OCI-LY7 (cell line): ENCODE measurements at regions not wholly inside any gene's neighbourhood (a gene's known extent, or its start where the extent isn't known, plus 50 kb on each side); places are given as distances from the start of the nearest gene placed in this dataset.

Experiments used
- EZH2phosphoT487 ChIP-seq: fragments of 200-600 bp; sonication (generic); IDR thresholded peaks from 2 replicates; pipeline ENCODE4 v1.6.1; 2018; ENCODE audit warnings: low read depth, borderline replicate concordance, mild to moderate bottlenecking, mixed run types, antibody characterized with exemption, low read length, moderate library complexity, mixed read lengths
- TF ChIP-seq, protein P1 (sequence below): fragments of 200-600 bp; sonication (generic); conservative IDR thresholded peaks from 2 replicates; pipeline ENCODE4 v1.5.1; 2014; ENCODE audit warnings: mild to moderate bottlenecking, antibody characterized with exemption, low read length, moderate library complexity, mixed read lengths

- TF ChIP-seq, protein P1, sequence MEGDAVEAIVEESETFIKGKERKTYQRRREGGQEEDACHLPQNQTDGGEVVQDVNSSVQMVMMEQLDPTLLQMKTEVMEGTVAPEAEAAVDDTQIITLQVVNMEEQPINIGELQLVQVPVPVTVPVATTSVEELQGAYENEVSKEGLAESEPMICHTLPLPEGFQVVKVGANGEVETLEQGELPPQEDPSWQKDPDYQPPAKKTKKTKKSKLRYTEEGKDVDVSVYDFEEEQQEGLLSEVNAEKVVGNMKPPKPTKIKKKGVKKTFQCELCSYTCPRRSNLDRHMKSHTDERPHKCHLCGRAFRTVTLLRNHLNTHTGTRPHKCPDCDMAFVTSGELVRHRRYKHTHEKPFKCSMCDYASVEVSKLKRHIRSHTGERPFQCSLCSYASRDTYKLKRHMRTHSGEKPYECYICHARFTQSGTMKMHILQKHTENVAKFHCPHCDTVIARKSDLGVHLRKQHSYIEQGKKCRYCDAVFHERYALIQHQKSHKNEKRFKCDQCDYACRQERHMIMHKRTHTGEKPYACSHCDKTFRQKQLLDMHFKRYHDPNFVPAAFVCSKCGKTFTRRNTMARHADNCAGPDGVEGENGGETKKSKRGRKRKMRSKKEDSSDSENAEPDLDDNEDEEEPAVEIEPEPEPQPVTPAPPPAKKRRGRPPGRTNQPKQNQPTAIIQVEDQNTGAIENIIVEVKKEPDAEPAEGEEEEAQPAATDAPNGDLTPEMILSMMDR = no peak
- TF ChIP-seq EZH2phosphoT487 = no peak
Measured at GRCh38 chr3:102630531-102630930, 195.7 kb downstream of the ZPLD1 start.
